Cardiac muscle cell (in vitro differentiated cells and primary cell): ENCODE measurements at regions not wholly inside any gene's neighbourhood (a gene's known extent, or its start where the extent isn't known, plus 50 kb on each side); places are given as distances from the start of the nearest gene placed in this dataset.

Experiments used
- DNase-seq, 2 donors: peaks; one replicate each; pipeline versions ENCODE4 v3.0.0 to v3.0.0-alpha.2; 2010 to 2017; ENCODE audit warnings: low read depth in 1 of 2, low spot score in 1 of 2
- H3K27ac ChIP-seq: fragments of 200-600 bp; sonication (generic); 2 replicates; pipeline ENCODE4 v1.5.1; 2016
- H3K27me3 ChIP-seq: fragments of 200-600 bp; sonication (generic); 2 replicates; pipeline ENCODE4 v1.6.0; 2016; ENCODE audit warnings: control low read depth
- H3K36me3 ChIP-seq: fragments of 200-600 bp; sonication (generic); 2 replicates; pipeline ENCODE4 v1.5.1; 2016; ENCODE audit warnings: control low read depth
- H3K4me1 ChIP-seq: fragments of 200-600 bp; sonication (generic); 2 replicates; pipeline ENCODE4 v1.8.1; 2017; ENCODE audit warnings: low read depth, mild to moderate bottlenecking, mixed run types
- H3K4me3 ChIP-seq: fragments of 200-600 bp; sonication (generic); 2 replicates; pipeline ENCODE4 v1.5.1; 2016; ENCODE audit warnings: mild to moderate bottlenecking
- H3K9me3 ChIP-seq: fragments of 200-600 bp; sonication (generic); 2 replicates; pipeline ENCODE4 v1.5.1; 2017; ENCODE audit warnings: low read depth, mild to moderate bottlenecking, control low read depth
- TF ChIP-seq, protein P1 (sequence below): IDR thresholded peaks from 2 replicates; pipeline ENCODE4 v1.5.1; 2012; ENCODE audit warnings: low read depth, mild to moderate bottlenecking, low read length

DNA sequence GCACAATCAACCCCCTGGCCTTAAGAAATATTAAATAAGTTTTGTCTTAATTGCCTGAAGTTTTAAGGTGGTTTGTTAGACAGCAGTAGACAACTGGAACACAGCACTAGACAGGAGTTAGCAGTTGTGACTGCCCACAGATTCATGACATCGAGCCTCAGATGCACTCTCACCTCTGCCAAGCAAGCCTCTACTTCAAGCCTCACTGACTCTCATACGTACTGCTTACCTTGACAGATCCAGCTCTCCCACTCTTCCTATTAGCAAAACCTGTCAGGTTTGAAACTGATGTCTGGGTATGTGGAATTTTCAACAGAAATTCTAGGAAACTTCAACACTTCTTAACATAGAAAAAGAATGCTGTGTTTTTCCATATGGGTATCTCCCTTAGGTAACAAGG is 382.9 kb upstream of the DPH6 start:
- H3K27me3 ChIP-seq, result no peaks in the 10 kb centered on the region
- TF ChIP-seq, protein P1, sequence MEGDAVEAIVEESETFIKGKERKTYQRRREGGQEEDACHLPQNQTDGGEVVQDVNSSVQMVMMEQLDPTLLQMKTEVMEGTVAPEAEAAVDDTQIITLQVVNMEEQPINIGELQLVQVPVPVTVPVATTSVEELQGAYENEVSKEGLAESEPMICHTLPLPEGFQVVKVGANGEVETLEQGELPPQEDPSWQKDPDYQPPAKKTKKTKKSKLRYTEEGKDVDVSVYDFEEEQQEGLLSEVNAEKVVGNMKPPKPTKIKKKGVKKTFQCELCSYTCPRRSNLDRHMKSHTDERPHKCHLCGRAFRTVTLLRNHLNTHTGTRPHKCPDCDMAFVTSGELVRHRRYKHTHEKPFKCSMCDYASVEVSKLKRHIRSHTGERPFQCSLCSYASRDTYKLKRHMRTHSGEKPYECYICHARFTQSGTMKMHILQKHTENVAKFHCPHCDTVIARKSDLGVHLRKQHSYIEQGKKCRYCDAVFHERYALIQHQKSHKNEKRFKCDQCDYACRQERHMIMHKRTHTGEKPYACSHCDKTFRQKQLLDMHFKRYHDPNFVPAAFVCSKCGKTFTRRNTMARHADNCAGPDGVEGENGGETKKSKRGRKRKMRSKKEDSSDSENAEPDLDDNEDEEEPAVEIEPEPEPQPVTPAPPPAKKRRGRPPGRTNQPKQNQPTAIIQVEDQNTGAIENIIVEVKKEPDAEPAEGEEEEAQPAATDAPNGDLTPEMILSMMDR, result no peak

DNA sequence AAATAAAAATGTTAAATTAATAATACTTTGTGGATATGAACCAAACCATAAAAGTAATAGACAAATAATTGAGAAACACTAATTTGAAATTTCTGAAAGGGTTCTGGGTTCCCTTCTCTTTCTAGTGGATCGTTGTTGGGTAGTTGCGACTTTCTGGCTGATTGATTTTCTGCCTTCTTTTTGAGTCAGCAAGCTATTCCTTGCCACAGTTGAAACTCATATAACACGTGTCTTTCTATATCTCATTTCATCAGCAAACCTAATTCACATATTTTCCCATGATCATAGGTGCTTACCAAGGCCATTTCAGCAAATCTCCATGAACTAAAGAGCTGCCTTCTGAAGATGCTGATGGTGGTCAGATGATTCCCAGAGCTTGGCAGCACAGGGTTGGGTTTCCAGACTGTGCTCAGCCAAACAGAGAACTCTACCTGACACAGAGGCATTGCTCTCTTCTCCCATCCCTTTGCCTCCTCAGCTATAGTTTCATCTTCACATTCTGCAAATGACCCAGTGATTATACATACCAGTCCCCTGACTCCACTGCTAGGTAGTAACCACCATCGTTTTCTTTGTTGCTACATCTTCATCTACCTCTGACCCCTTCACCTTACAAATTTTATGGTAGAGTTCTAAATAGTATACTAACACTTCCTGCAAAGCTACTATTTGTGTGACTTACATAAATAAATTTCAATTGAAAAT is 383.9 kb upstream of the DPH6 start:
- H3K4me1 ChIP-seq, result no peaks in the 10 kb centered on the region
- no peak for DNase-seq
- no peak overlapping the region for H3K27ac ChIP-seq
- H3K4me3 ChIP-seq, result no peak overlapping the region
- no peaks in the 10 kb centered on the region for H3K36me3 ChIP-seq
- TF ChIP-seq, protein P1, result no peak
- no peaks in the 10 kb centered on the region for H3K9me3 ChIP-seq
- no peaks in the 10 kb centered on the region for H3K27me3 ChIP-seq

More for the DNA sequence above, 382.9 kb upstream of the DPH6 start:
- Histone ChIP-seq H3K4me1 (no peaks in the 10 kb centered on the region), H3K9me3 (no peaks in the 10 kb centered on the region), H3K4me3 (no peak overlapping the region), H3K36me3 (no peaks in the 10 kb centered on the region), H3K27ac (no peak overlapping the region)
- DNase-seq, result no peak

DNA sequence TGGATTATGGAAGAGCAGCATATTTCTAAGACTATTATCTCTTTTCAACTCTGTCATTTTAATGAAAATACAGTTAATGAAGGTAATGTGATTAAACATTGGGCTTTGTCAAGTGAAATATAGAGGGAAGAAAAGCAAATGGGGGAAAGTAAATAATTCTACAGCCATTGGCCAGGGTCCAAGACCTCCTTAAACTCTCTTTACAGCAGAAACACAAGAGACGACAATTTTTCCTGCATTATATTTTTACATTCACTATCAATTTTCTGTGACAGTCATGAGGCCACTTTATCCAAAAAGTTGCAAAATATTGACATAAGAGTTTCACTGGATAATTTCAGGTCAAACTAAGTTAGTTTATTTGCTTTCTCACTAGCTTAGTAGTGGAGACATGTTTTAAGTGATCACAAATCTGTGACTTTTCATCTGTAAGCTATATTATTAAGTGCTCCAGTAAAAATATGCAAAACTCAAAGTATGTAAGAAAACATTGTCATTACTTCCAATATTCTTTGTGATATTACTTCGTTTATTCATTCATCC is 385.9 kb upstream of the DPH6 start:
- Histone ChIP-seq H3K4me3 (no peak overlapping the region), H3K4me1 (no peaks in the 10 kb centered on the region), H3K36me3 (no peaks in the 10 kb centered on the region), H3K27ac (no peak overlapping the region), H3K9me3 (no peaks in the 10 kb centered on the region), H3K27me3 (no peaks in the 10 kb centered on the region)
- DNase-seq, result no peak
- TF ChIP-seq, protein P1, result no peak

DNA sequence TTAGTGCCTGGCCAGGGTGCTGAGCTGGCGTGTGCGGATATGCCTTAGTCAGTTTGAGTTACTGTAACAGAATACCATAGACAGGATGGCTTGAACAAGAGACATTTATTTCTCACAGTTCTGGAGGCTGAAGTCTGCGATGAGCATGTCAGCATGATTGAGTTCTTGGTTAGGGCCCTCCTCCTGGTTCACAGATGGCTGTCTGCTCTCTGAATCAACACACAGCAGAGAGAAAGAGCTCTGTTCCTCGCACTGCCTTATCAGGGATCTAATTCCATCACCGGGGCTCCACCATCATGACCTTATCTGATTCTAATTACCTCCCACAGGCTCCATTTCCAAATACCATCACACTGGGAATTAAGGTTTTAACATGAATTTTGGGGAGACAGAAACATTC is 386.6 kb upstream of the DPH6 start:
- Histone ChIP-seq H3K36me3 (no peaks in the 10 kb centered on the region), H3K27me3 (no peaks in the 10 kb centered on the region), H3K9me3 (no peaks in the 10 kb centered on the region), H3K4me1 (no peaks in the 10 kb centered on the region), H3K27ac (no peak overlapping the region), H3K4me3 (no peak overlapping the region)
- TF ChIP-seq, protein P1, result no peak
- DNase-seq, result no peak

DNA sequence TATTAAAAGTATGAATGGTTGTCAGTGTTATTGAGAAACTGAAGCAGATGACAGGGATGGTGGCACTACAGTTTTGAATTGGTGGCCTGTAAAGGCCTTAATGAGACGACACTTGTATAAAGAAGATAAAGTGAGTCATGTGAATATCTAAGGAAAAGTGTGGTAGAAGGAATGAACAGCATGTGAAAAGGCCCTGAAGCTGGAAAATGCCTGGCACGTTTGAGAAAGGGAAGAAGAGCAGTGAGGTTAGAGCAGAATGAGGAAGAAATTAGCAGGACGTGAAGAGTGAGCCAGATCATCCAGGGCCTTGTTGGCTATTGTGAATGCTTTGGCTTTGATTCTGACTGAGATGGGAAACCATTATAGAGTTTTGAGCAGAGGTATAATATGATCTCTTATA is 387.6 kb upstream of the DPH6 start:
- H3K9me3 ChIP-seq, result no peaks in the 10 kb centered on the region
- TF ChIP-seq, protein P1, result no peak
- H3K4me3 ChIP-seq, result no peak overlapping the region
- H3K36me3 ChIP-seq, result no peaks in the 10 kb centered on the region
- no peak for DNase-seq
- no peaks in the 10 kb centered on the region for H3K27me3 ChIP-seq
- H3K4me1 ChIP-seq, result no peaks in the 10 kb centered on the region
- H3K27ac ChIP-seq, result no peak overlapping the region
